Fibroblast of pulmonary artery (primary cell): ENCODE measurements at regions not wholly inside any gene's neighbourhood (a gene's known extent, or its start where the extent isn't known, plus 50 kb on each side); places are given as distances from the start of the nearest gene placed in this dataset.

Experiments used
- DNase-seq: peaks from one replicate; pipeline ENCODE4 v3.0.0-alpha.2; 2010; ENCODE audit warnings: low read depth
- H3K4me3 ChIP-seq: replicated peaks from 2 replicates; pipeline ENCODE4 v1.5.1; 2011; ENCODE audit warnings: low read depth, mild to moderate bottlenecking, control low read depth, low read length, moderate library complexity
- TF ChIP-seq, protein P1 (sequence below): IDR thresholded peaks from 2 replicates; pipeline ENCODE4 v1.5.1; 2011; ENCODE audit warnings: mild to moderate bottlenecking, control low read depth, low read length, inconsistent platforms; ENCODE audit errors: missing control alignments

DNA sequence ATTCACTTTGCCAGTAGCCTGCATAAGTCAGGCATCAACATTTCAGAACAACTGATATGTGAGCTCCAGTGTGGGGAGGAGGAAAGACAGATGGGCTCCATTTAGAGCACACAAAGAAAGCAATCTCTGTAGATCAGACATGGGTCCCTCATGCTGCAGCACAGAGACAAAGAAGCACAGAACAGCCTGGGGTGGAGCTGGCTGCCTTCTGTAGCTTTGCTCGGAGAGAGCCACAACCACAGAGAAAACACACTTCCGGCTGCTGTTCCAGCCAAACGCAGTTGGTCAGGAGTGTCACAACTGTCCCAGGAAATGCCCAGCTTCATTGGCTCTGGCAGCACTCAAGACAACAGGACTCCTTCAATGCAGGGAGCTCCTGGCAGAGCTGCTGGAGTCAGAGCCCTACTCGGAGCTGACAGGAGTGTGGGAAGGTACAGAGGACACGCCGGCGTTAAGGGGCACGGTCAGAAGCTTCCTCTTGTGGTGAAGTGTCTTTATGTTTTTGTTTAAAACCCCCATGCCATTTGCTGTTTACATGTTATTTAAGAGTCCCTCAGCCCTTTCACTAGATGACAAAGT lies 494.4 kb downstream of the TCERG1L start:
- no peak for DNase-seq
- no peak overlapping the region for H3K4me3 ChIP-seq
- TF ChIP-seq, protein P1, sequence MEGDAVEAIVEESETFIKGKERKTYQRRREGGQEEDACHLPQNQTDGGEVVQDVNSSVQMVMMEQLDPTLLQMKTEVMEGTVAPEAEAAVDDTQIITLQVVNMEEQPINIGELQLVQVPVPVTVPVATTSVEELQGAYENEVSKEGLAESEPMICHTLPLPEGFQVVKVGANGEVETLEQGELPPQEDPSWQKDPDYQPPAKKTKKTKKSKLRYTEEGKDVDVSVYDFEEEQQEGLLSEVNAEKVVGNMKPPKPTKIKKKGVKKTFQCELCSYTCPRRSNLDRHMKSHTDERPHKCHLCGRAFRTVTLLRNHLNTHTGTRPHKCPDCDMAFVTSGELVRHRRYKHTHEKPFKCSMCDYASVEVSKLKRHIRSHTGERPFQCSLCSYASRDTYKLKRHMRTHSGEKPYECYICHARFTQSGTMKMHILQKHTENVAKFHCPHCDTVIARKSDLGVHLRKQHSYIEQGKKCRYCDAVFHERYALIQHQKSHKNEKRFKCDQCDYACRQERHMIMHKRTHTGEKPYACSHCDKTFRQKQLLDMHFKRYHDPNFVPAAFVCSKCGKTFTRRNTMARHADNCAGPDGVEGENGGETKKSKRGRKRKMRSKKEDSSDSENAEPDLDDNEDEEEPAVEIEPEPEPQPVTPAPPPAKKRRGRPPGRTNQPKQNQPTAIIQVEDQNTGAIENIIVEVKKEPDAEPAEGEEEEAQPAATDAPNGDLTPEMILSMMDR = no peak

DNA sequence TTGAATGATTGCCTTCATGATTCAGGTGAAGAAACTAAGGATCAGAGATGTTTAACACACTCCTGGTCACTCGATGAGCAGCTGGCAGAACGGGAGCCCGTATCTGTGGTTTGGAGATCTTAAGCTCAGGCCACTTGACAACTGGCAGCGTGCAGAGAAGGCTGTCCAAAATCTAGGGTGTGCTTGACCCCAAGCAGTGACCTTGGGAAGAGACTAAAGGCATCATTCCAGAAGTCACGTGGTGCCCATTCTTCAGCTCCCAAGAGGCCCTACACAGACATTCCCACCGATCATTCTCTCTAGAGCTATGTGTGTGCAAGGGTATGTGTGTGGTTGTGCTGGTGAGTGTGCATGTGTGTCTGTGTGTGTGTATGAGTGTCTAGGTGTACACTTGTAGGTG lies 493.8 kb downstream of the TCERG1L start:
- H3K4me3 ChIP-seq = no peak overlapping the region
- TF ChIP-seq, protein P1 = no peak

GRCh38 chr10:130820880-130821482 lies 490.5 kb downstream of the TCERG1L start:
- no peak overlapping the region for H3K4me3 ChIP-seq
- TF ChIP-seq, protein P1 = no peak
- no peak for DNase-seq

More for the DNA sequence above, 493.8 kb downstream of the TCERG1L start:
- DNase-seq = no peak

DNA sequence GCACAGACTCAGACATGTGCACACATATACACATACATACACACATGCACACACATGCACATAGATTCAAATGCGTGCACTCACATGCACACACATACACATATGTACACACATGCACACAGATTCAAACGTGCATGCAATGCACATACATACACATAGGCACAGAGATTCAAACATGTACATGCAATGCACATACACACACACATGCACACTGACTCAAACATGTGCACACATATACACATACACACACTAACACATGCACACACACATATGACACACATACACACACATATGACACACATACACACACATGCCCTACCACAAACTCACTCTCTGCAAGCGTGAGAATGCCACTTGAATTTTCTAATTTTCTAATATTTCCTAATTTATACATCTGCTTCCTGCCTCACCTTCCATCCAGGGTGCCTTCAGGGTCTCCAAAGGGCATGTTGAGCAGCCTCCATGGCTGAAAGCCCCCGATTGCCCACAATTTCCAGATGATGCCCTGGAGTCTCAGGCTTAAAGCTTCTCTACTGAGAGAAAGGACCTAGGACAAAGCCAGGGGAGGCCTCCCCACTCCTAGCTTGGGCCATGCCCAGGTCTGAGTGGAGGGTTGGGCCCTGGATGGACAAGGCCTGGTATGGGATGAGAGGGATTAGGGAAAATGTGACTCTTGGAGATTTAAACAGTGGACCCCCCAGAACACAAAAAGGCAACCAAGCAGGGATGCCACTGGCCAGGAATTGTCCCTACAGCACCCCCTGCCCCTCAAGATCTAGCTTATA lies 487.1 kb downstream of the TCERG1L start:
- TF ChIP-seq, protein P1 = no peak
- no peak overlapping the region for H3K4me3 ChIP-seq

DNA sequence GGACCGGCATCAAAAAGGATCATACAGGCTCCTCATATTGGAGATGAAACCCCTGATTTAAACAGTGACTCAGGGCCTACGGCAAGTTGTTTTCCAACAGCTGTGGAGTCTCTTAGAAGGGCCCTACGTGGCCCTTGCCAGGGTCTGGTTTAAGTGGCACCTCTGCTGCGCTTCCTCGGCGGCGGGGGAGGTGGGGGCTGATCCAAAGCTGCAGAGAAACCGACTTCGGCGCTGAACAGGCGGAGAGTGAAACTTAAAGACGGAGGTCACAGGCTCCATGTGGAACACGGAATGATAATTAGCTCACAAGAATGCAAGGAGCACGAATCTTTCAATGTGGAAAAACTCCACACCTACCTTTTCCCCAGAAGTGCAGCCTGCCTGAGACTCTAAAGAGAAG lies 477.9 kb downstream of the TCERG1L start:
- no peak for DNase-seq
- TF ChIP-seq, protein P1 = no peak
- H3K4me3 ChIP-seq = no peak overlapping the region

More for the DNA sequence above, 487.1 kb downstream of the TCERG1L start:
- DNase-seq = no peak

DNA sequence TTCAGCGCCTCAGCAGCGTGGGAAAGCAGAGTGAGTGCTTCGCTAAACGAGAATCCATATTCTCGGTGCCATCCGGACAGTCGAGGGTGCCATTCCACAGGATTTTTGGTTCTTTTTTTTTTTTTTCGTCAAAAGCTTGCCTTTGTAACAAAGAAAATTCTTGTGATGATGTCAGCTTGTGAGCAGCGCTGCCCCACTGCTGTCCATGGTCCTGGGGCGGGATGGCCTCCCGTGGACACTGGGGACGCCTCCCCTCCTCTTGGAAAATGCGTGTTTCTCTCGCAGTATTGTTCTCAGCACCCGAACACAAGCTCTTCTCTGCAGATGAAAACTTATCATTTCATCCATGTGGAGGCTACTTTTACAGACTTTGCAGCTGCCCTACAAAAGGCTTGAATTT lies 477.4 kb downstream of the TCERG1L start:
- no peak overlapping the region for H3K4me3 ChIP-seq
- TF ChIP-seq, protein P1 = no peak
- no peak for DNase-seq

DNA sequence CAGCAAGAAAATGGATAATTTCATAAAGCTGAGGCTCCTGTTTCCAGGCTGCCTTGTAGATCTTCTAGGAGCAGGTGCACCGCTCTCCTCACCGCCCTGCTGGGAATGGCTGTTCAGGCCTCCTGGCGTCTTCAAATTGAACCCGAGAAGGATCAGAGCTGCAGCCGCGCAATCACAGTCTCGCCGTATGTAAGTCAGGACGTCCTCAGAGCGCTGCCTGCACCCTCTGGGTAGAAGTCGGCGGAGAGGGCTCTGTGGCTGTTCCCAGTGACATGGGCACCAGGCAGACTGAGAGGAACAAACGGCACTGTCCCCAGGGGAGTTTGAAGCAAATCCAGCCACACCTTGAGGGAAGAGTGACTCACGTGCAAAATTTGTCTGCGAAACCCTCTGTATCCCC lies 476.9 kb downstream of the TCERG1L start:
- TF ChIP-seq, protein P1 = no peak
- DNase-seq = no peak
- H3K4me3 ChIP-seq = no peak overlapping the region
